Parathyroid adenoma (tissue), 2 donors: ENCODE measurements at regions not wholly inside any gene's neighbourhood (a gene's known extent, or its start where the extent isn't known, plus 50 kb on each side); places are given as distances from the start of the nearest gene placed in this dataset.

Source experiments
- H2AFZ ChIP-seq: fragments of 300-600 bp; sonication (generic); one replicate; pipeline ENCODE4 v1.7.0; 2017; ENCODE audit warnings: antibody characterized with exemption, mild to moderate bottlenecking
- H3K27ac ChIP-seq: fragments of 300-600 bp; sonication (generic); one replicate; pipeline ENCODE4 v1.7.0; 2017
- H3K27me3 ChIP-seq: fragments of 300-600 bp; sonication (generic); one replicate; pipeline ENCODE4 v1.7.0; 2017; ENCODE audit warnings: low read length; ENCODE audit not compliant: control insufficient read depth, insufficient read depth
- H3K36me3 ChIP-seq: fragments of 300-600 bp; sonication (generic); one replicate; pipeline ENCODE4 v1.7.0; 2017; ENCODE audit warnings: low read length; ENCODE audit not compliant: control insufficient read depth, insufficient read depth
- H3K4me1 ChIP-seq: fragments of 300-600 bp; sonication (generic); one replicate; pipeline ENCODE4 v1.7.0; 2017; ENCODE audit warnings: control low read depth
- H3K4me2 ChIP-seq: fragments of 300-600 bp; sonication (generic); one replicate; pipeline ENCODE4 v1.7.0; 2017; ENCODE audit warnings: low read length
- H3K4me3 ChIP-seq: fragments of 300-600 bp; sonication (generic); one replicate; pipeline ENCODE4 v1.7.0; 2017; ENCODE audit warnings: low read depth, low read length
- H3K79me2 ChIP-seq: fragments of 300-600 bp; sonication (generic); one replicate; pipeline ENCODE4 v1.7.0; 2017; ENCODE audit warnings: control low read depth
- H3K9ac ChIP-seq: fragments of 300-600 bp; sonication (generic); one replicate; pipeline ENCODE4 v1.7.0; 2017; ENCODE audit warnings: mild to moderate bottlenecking
- H3K9me3 ChIP-seq: fragments of 300-600 bp; sonication (generic); one replicate; pipeline ENCODE4 v1.7.0; 2017; ENCODE audit warnings: low read length; ENCODE audit not compliant: control insufficient read depth
- TF ChIP-seq, protein P1 (sequence below): fragments of 300-600 bp; sonication (generic); IDR thresholded peaks from one replicate; pipeline ENCODE4 v1.7.0; 2017; ENCODE audit warnings: antibody characterized with exemption, mild to moderate bottlenecking
- donor health status: primary hyperparathyroidism.

DNA sequence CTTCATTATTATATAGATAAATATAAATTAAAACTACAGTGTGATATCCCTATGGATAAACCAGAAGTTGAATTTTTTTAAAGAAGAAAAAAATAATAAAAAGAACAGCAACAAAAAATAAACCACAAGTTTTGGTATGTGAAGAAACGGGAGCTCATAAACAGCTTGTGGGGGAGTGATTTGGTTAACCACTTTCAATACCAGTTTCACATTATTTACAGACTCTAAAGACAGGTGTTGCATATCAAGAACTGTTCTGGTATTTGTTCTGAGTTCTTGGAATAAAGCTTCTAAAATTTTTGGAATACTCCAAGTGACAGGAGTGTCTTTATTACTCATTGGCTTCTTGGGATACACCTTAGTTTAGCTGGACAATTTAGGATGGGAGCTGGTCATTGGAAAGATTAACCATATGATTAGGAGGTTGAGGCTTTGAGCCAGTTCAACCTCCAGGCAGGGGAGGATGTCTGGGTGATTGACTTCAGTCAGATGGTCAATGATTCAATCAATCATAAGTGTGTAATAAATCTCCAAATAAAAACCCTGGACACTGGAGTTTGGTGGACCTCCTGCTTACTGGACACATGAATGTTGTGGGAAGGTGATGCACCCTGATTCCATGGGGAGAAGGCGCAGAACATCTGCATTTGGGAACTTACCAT is 2223.1 kb upstream of the C9orf72 start:
- H3K27ac ChIP-seq, result no peak overlapping the region
- no peaks in the 10 kb centered on the region for H3K36me3 ChIP-seq
- TF ChIP-seq, protein P1, sequence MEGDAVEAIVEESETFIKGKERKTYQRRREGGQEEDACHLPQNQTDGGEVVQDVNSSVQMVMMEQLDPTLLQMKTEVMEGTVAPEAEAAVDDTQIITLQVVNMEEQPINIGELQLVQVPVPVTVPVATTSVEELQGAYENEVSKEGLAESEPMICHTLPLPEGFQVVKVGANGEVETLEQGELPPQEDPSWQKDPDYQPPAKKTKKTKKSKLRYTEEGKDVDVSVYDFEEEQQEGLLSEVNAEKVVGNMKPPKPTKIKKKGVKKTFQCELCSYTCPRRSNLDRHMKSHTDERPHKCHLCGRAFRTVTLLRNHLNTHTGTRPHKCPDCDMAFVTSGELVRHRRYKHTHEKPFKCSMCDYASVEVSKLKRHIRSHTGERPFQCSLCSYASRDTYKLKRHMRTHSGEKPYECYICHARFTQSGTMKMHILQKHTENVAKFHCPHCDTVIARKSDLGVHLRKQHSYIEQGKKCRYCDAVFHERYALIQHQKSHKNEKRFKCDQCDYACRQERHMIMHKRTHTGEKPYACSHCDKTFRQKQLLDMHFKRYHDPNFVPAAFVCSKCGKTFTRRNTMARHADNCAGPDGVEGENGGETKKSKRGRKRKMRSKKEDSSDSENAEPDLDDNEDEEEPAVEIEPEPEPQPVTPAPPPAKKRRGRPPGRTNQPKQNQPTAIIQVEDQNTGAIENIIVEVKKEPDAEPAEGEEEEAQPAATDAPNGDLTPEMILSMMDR, result no peak
- no peaks in the 10 kb centered on the region for H3K4me1 ChIP-seq
- H3K27me3 ChIP-seq, result no peaks in the 10 kb centered on the region
- no peak overlapping the region for H3K9ac ChIP-seq
- no peaks in the 10 kb centered on the region for H3K79me2 ChIP-seq
- no peaks in the 10 kb centered on the region for H3K9me3 ChIP-seq
- no peak overlapping the region for H3K4me2 ChIP-seq
- H2AFZ ChIP-seq, result no peak overlapping the region
- H3K4me3 ChIP-seq, result no peak overlapping the region

DNA sequence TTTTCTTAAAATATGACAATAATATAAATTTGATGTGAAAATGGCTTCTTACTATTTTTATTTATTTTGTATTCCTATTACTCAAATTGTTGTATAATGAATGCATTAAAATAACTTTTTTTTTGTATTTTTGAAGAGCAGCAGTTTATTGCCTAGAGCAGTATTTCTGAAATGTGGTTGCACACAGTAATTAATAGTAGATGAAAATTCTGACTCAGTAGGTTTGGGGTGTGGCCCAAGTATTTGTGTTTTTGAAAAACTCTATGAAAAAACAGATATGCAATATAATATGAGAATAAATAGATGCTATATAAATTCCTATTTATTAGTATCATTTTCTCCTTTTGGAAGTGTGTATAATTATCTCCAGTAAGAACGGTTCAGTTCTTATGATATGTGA is 2225.3 kb upstream of the C9orf72 start:
- Histone ChIP-seq H3K4me1 (no peaks in the 10 kb centered on the region), H3K79me2 (no peaks in the 10 kb centered on the region), H3K9ac (no peak overlapping the region), H3K27me3 (no peaks in the 10 kb centered on the region), H2AFZ (no peak overlapping the region), H3K4me2 (no peak overlapping the region), H3K27ac (no peak overlapping the region), H3K36me3 (no peaks in the 10 kb centered on the region), H3K9me3 (no peaks in the 10 kb centered on the region), H3K4me3 (no peak overlapping the region)
- TF ChIP-seq, protein P1, result no peak

DNA sequence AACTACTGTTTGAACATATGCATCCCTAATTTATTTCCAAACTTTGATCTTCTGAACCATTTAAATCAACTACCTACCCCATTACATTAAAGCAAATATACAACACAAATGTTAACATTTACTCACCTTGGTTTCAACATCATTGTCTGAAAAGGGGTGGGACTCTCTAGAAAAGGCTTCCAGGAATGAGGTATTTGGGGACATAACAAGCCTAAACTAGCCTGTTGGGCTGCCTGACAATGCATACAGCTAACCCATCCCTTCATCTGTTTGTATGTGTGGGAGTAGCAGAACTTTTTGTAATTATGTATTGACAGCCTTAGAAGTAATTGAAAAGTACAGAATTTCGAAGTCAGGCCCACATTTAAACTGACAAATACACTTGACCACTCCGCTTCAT is 2225.9 kb upstream of the C9orf72 start:
- H3K9me3 ChIP-seq, result no peaks in the 10 kb centered on the region
- H3K4me3 ChIP-seq, result no peak overlapping the region
- no peak overlapping the region for H3K27ac ChIP-seq
- H3K79me2 ChIP-seq, result no peaks in the 10 kb centered on the region
- no peaks in the 10 kb centered on the region for H3K27me3 ChIP-seq
- TF ChIP-seq, protein P1, result no peak
- H3K36me3 ChIP-seq, result no peaks in the 10 kb centered on the region
- no peaks in the 10 kb centered on the region for H3K4me1 ChIP-seq
- no peak overlapping the region for H3K9ac ChIP-seq
- no peak overlapping the region for H3K4me2 ChIP-seq
- H2AFZ ChIP-seq, result no peak overlapping the region

DNA sequence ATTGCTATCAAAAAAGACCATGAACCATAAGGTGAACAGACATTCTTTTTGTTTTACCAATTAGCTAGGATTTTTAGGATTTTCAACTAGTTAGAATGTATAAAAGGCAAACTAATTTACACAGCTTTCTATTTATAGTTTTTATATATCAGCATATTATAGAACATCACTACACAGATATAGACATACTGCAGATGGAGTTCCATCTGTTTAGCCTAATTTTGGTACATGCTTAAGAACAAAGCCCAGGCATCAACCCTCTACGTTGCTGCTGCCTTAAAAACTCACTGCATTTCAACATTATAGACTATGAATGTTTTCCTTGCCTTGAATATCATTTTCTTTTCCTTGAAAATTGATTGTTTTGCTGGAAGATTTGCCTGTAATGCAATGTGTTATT is 2227.5 kb upstream of the C9orf72 start:
- no peaks in the 10 kb centered on the region for H3K36me3 ChIP-seq
- no peak overlapping the region for H3K9ac ChIP-seq
- H3K9me3 ChIP-seq, result no peaks in the 10 kb centered on the region
- no peak overlapping the region for H3K27ac ChIP-seq
- no peaks in the 10 kb centered on the region for H3K79me2 ChIP-seq
- H3K4me1 ChIP-seq, result no peaks in the 10 kb centered on the region
- no peaks in the 10 kb centered on the region for H3K27me3 ChIP-seq
- TF ChIP-seq, protein P1, result no peak
- H3K4me2 ChIP-seq, result no peak overlapping the region
- H3K4me3 ChIP-seq, result no peak overlapping the region
- no peak overlapping the region for H2AFZ ChIP-seq

DNA sequence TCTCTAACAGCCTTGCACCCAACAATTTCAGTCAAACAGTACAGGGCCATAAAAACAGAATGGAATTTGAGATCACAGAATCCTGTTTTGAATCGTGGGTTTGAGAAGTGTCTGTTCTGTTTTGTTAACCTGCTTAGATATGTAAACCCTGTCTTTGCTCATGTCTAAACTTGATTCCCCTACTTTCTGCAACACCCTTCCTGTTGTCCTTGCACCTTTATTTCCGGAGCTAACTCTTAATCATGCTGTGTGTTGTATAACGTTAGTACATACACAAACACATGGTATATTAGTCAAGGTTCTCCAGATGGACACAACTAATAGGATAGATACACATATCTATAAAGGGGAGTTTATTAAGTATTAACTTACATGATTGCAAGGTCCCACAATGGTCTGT is 2229.2 kb upstream of the C9orf72 start:
- Histone ChIP-seq H2AFZ (no peak overlapping the region), H3K9me3 (no peaks in the 10 kb centered on the region), H3K27me3 (no peaks in the 10 kb centered on the region), H3K4me2 (no peak overlapping the region), H3K36me3 (no peaks in the 10 kb centered on the region), H3K4me1 (no peaks in the 10 kb centered on the region), H3K79me2 (no peaks in the 10 kb centered on the region), H3K9ac (no peak overlapping the region), H3K27ac (no peak overlapping the region), H3K4me3 (no peak overlapping the region)
- TF ChIP-seq, protein P1, result no peak
